ENCODE measurements at regions not wholly inside any gene's neighbourhood (a gene's known extent, or its start where the extent isn't known, plus 50 kb on each side); places are given as distances from the start of the nearest gene placed in this dataset.

GRCh38 chr15:53453253-53454105 lies 306.0 kb downstream of the WDR72 start:
- H4K20me1 ChIP-seq (replicated peaks; ENCODE audit: control insufficient read depth, insufficient read depth, low read length): no peaks in the 10 kb centered on the region
- no peaks in the 10 kb centered on the region for H3K79me2 ChIP-seq (ENCODE audit: control insufficient read depth, insufficient read depth, low read length)
- intact Hi-C loops (cut with micrococcal nuclease) (no loop called here), in situ Hi-C loops (cut with MboI) (no loop called here)
- no peak overlapping the region for H3K9ac ChIP-seq (ENCODE audit: insufficient read depth in 1 of 2, low read depth in 2 of 2, low read length in 2 of 2)
- DNase-seq (ENCODE audit: extremely low read depth in 1 of 4, low spot score in 3 of 4) (no peak), ATAC-seq (no peak), FAIRE-seq (no peak)
- H3K36me3 ChIP-seq (ENCODE audit: control insufficient read depth, insufficient read depth, low read length): no peaks in the 10 kb centered on the region
- POLR2A ChIA-PET: no interaction called here
- no peaks in the 10 kb centered on the region for H3K27me3 ChIP-seq (ENCODE audit: control insufficient read depth in 2 of 2, insufficient read depth in 2 of 2, low read length in 2 of 2)
- no TSS peak for BruUV-seq (replicated peaks)
- CTCF ChIA-PET (ENCODE audit: low intra/inter-chr PET ratio): no interaction called here
- no peaks in the 10 kb centered on the region; the same call in 1 of the 2 replicates for H3K9me3 ChIP-seq (replicated peaks; ENCODE audit: control insufficient read depth, insufficient read depth, low read depth, low read length)
- no peak overlapping the region for H3K4me2 ChIP-seq (ENCODE audit: insufficient read depth, low read length)
- no peaks in the 10 kb centered on the region for H3K4me1 ChIP-seq (replicated peaks in 1 of 2; ENCODE audit: control insufficient read depth in 2 of 2, insufficient read depth in 2 of 2, low read length in 2 of 2)
- H2AFZ ChIP-seq (ENCODE audit: low read depth, low read length): no peak overlapping the region
- WGBS (ENCODE audit: insufficient coverage, low coverage, missing lambda C conversion rate): 0% methylated on average over 2 of the region's 2 CpGs
- no peaks in the 10 kb centered on the region for H3K9me1 ChIP-seq (ENCODE audit: control insufficient read depth, insufficient read depth, low read length)
- no peak overlapping the region for H3K4me3 ChIP-seq
- H3K27ac ChIP-seq (ENCODE audit: extremely low read depth, low read depth, low read length): no peak overlapping the region
- TF ChIP-seq ETS2 (tag; IDR thresholded peaks at IDR 0.05; ENCODE audit: borderline replicate concordance, poor library complexity, severe bottlenecking): no peak
- no peak for TF ChIP-seq HDAC3 (IDR thresholded peaks at IDR 0.05; ENCODE audit: borderline replicate concordance, partially characterized antibody)
- TF ChIP-seq RREB1 (CRISPR knock-in tag; IDR thresholded peaks at IDR 0.05): no peak
- TF ChIP-seq, protein P1, sequence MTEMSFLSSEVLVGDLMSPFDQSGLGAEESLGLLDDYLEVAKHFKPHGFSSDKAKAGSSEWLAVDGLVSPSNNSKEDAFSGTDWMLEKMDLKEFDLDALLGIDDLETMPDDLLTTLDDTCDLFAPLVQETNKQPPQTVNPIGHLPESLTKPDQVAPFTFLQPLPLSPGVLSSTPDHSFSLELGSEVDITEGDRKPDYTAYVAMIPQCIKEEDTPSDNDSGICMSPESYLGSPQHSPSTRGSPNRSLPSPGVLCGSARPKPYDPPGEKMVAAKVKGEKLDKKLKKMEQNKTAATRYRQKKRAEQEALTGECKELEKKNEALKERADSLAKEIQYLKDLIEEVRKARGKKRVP (CRISPR knock-in tag; IDR thresholded peaks at IDR 0.05): no peak
- no peak for TF ChIP-seq ZNF551 (CRISPR knock-in tag; IDR thresholded peaks at IDR 0.05)
- TF ChIP-seq SMAD3 (CRISPR knock-in tag; conservative IDR thresholded peaks at IDR 0.05): no peak
- TF ChIP-seq GMEB1 (CRISPR knock-in tag; IDR thresholded peaks at IDR 0.05): no peak
- no peak for TF ChIP-seq SFPQ (IDR thresholded peaks at IDR 0.05; ENCODE audit: low read depth, low read length)
